ENCODE measurements at regions not wholly inside any gene's neighbourhood (a gene's known extent, or its start where the extent isn't known, plus 50 kb on each side); places are given as distances from the start of the nearest gene placed in this dataset.
"Not testable (repeated sequence)": the region's sequence is repeated elsewhere in the genome, so short reads cannot be mapped to it uniquely, and the experiment has no call there.

GRCh38 chr17:77290759-77291558 is 150.2 kb downstream of the SEC14L1 start:
- not testable (repeated sequence) for DNase-seq

DNA sequence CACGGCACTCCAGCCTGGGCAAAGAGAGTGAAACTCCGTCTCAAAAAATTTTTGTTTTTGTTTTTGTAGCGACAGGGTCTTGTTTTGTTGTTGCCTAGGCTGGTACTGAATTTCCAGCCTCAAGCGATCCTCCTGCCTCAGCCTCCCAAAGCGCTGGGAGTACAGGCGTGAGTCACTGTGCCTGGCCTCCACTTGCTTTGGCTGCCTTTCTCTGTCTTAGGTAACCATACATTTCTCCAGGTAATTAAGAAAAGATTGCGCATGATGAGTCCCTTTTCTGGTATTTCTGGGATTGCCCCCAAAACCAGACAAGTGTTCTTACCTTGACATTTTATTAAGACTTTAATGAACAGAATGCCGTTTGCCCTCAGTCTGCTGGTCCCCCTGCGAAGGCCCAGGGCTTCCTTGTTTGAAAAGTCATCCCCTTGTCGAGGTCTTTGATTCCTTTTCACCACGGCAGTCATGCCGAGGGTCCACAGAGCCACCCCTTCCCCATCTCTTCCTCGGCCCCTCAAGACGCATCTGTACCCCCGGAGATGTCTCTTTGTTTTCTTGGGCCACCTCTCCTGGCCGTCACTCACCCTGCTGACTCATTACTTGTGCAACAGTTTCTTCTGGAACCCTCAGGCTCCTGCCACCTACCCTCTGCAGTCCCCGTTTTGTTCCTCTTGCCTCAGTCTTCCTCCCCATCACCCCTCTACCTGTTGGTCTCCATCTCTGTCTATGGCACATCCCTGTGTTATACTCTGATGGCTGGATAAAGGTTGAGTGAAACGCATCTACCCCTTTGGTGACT is 151.0 kb downstream of the SEC14L1 start:
- DNase-seq: no peak

DNA sequence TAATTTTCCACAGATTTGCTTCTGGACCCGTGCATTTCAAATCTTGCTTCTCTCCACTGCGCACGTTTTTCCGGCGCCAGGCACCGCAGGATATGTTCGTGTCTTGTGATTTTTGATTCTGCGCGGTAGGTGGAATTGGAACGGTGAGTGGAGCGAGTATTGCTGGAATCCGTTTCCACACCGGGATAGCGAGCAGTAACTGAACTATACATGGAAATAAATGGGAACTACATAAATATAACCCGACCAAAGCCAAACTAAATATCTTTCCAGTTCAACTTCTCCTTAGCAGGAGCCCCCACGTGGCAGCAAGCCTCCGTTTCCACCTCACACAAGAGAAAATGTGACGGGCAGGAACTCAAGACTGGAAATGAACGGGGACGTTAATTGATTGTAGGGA is 154.0 kb downstream of the SEC14L1 start:
- DNase-seq: no peak

- DNase-seq: no peak
Observed at GRCh38 chr17:77295241-77295853, 154.6 kb downstream of the SEC14L1 start.

GRCh38 chr17:77296769-77297409 is 156.1 kb downstream of the SEC14L1 start:
- no peak for DNase-seq

DNA sequence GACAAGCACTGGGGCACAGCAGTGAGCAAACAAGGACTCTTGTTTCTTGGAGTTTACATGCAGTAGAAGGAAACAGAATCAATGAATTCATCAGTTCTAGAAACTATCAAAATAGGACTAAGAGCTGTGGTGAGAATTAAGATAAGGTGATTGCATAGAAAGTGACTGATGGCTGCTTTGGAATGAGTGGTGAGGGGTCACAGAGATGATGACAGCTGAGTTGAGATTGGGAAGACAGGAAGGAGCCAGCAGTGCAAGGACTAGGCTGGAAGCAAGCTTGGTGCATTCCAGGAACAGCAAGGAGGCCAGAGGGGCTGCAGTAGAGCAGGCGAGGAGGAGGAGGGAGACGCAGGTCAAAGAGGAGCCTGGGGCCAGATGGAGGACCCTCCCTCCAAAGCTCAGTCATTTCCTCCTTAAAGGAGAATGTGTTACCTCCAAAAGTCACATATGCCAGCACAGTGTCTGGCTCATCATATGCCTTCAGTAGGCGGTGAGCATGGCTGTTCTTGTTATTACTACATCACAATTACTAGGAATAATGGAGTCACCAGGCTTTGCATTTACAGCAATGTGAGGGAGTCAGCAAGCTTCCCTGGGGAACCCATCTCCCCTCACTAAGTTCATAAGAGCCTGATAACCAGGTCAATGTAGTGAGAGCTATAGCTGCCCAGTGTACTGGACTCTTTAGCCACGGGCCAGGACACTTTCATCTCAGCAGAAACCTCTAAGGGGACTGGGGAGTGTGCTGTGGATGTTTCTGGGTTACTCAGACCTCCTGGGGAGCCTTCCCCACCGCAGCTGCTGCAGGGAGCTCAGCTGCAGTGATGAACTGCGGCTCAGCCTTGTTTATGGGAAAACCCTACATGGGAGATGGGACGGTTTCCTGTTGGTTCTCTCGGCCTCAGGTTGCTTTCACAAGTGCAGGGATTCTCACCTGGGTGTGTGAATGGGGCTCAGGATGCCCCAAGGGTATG is 157.2 kb downstream of the SEC14L1 start:
- no peak for DNase-seq

DNA sequence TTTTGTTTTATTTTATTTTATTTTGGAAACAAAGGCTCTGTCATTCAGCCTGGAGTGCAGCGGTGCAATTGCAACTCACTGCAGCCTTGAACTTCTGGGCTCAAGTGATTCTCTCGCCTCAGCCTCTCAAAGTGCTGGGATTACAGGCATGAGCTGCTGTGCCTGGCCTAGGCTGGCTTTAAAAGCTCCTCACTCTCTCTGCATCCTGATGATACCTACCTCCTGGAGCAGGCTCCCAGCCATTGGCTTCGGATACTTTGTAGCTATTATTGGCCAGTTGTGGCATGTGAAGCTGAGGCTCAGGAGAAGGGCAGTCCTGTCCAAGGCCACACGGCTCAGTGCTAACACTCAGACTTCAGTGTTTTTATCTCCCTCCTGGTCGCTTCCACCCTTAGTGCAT is 158.0 kb downstream of the SEC14L1 start:
- no peak for DNase-seq

GRCh38 chr17:77299256-77300015 is 158.7 kb downstream of the SEC14L1 start:
- DNase-seq: no peak

DNA sequence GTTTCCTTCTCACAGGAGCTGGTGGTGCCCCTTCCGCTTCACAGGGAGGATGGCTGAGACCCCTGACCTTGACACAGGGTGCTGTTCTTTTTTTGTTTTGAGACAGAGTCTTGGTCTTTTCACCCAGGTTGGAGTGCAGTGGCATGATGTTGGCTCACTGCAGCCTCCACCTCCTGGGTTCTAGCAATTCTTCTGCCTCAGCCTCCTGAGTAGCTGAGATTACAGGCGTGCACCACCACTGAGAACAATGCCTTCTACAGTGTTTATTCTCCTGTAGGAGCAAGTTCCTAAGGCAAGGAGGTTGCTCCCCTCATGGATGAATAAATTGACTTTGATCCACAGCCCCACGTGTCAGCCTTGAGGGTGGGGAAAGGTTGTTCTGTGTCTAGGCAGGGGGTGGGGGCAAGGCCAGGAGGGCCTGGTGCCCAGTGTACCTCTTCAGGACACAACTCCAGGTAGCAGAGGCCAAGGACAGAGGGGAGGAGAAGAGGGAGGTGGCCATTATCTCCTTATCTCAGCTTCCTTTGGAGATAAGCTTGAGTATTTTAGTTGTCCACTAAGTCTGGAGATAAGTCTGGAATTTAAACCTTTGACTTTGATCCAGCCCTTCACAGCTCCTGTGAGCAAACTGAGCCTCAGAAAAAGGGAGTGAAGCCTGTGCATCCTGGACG is 159.4 kb downstream of the SEC14L1 start:
- DNase-seq: no peak

DNA sequence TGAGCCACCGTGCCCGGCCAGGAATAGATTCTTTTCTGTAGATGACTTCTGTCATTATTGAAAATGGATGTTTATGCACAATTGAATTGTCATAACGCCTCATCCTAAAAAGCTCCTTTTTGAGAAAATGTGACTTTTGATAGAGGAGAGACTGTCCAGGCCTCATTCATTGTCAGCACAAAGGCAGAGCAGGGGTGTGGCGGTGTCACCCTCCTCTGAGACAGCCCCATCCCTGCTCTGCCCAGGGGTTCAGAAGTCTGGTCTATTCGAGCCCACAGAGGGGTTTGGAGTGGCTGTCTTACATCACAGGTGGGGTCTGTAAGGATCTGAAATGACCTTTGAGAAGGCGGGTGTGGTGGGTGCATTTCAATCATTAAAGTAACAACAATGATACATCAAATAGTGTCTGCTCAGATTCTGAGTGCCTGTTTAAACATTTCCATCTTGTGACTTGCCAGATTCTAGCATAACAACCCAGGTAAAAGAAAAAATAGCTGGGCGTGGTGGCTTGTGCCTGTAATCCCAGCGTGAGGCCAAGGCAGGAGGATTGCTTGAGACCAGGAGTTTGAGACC is 161.0 kb downstream of the SEC14L1 start:
- no peak for DNase-seq

DNA sequence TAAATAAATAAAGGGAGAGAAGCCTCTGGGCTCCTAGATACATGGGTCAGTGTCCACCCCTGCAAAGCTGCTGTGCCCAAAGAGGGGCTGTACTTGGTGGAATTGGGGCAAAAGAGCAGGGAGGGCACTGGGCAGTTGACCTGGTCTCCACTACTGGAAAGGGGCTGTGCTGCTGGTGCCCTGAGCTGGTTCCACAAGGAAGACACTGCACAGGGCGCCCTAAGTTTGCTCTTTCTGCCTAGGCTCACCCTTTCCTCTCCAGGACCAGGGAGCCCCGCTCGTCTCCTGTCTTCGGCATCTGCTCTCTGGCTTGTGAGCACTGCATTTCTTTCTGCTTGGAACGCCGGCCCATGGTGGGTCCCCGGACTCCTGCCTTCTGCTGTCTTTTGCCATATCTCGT is 161.9 kb downstream of the SEC14L1 start:
- DNase-seq: no peak

GRCh38 chr17:77303620-77304019 is 162.9 kb downstream of the SEC14L1 start:
- no peak for DNase-seq

- DNase-seq: no peak
Observed at GRCh38 chr17:77304051-77304745, 163.4 kb downstream of the SEC14L1 start.

- DNase-seq: no peak
Observed at GRCh38 chr17:77304746-77305473, 164.1 kb downstream of the SEC14L1 start.

DNA sequence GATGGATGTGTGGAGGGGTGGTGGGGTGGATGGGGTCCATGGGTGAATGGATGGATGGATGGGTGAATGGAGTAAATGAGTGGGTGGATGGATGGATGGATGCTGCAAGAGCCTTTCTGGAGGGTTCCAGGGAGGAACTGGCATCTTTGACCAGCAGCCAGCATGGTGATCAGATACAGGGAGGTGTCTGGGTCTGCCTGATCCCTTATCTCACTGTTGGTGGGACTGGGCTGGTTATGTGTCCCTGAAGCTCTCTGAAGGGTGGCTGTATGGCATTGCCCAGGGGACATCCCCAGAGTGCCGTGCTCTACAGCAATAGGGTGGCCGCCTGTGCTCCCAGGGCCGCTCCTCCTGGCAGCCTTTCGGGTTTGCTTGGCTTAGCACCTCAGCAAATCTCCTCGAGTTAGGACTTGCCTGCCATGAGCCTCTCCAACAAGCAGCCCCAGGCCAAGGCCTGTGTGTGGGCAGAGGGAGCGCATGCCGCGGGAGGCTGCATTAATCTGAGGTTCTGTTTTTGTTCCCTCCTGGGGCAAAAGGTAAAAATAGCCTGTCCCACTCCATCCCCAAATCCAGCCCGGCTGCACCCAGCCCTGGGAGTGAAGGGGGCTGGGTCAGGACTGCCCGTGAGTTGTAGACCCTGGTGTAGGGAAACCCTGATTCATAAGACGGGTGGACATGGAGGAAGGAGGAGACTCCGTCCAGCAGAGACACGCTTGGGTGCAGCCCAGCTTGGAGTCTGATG is 165.4 kb downstream of the SEC14L1 start:
- no peak for DNase-seq

GRCh38 chr17:77306790-77307478 is 166.2 kb downstream of the SEC14L1 start:
- DNase-seq: no peak

DNA sequence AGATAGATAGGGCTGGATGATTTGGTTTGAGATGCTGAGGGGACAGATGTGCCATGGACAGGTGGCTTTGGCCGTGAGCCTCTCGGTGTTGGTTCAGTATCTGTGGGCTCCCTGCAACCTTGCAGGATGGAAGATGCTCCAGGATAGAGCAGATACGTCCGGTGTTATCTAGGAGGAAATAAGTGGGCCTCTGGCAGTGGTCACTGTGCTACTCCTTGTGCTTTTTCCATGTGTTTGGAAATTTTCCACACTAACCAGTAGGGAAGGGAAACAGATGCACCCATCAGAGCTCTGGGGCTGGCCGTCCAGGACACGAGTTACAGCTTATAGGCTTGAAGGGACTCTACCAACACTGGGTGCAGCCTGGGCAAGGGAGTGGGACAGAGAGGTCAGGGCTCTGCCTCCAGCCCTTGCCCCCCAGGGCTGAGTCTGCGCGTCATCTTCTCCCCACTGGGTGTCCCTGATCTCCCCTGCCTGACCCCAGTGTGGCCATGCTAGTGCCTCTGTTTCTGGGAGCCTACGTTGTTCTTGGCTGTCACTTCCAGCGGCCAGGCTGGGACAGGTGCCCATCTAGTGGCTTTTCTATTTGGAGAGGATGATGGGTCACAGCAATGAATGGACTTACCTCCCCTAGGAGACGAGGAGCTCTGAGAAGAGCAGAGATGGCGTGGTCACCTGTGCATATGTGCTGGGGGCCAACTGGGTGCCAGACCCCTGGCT is 166.9 kb downstream of the SEC14L1 start:
- DNase-seq: no peak
